Cardiac muscle cell (in vitro differentiated cells and primary cell): ENCODE measurements at regions not wholly inside any gene's neighbourhood (a gene's known extent, or its start where the extent isn't known, plus 50 kb on each side); places are given as distances from the start of the nearest gene placed in this dataset.

ENCODE experiments used
- DNase-seq, 2 donors: peaks; one replicate each; pipeline versions ENCODE4 v3.0.0 to v3.0.0-alpha.2; 2010 to 2017; ENCODE audit warnings: low read depth in 1 of 2, low spot score in 1 of 2
- H3K27ac ChIP-seq: fragments of 200-600 bp; sonication (generic); 2 replicates; pipeline ENCODE4 v1.5.1; 2016
- H3K27me3 ChIP-seq: fragments of 200-600 bp; sonication (generic); 2 replicates; pipeline ENCODE4 v1.6.0; 2016; ENCODE audit warnings: control low read depth
- H3K36me3 ChIP-seq: fragments of 200-600 bp; sonication (generic); 2 replicates; pipeline ENCODE4 v1.5.1; 2016; ENCODE audit warnings: control low read depth
- H3K4me1 ChIP-seq: fragments of 200-600 bp; sonication (generic); 2 replicates; pipeline ENCODE4 v1.8.1; 2017; ENCODE audit warnings: low read depth, mild to moderate bottlenecking, mixed run types
- H3K4me3 ChIP-seq: fragments of 200-600 bp; sonication (generic); 2 replicates; pipeline ENCODE4 v1.5.1; 2016; ENCODE audit warnings: mild to moderate bottlenecking
- H3K9me3 ChIP-seq: fragments of 200-600 bp; sonication (generic); 2 replicates; pipeline ENCODE4 v1.5.1; 2017; ENCODE audit warnings: low read depth, mild to moderate bottlenecking, control low read depth
- CTCF ChIP-seq: IDR thresholded peaks from 2 replicates; pipeline ENCODE4 v1.5.1; 2012; ENCODE audit warnings: low read depth, mild to moderate bottlenecking, low read length

DNA sequence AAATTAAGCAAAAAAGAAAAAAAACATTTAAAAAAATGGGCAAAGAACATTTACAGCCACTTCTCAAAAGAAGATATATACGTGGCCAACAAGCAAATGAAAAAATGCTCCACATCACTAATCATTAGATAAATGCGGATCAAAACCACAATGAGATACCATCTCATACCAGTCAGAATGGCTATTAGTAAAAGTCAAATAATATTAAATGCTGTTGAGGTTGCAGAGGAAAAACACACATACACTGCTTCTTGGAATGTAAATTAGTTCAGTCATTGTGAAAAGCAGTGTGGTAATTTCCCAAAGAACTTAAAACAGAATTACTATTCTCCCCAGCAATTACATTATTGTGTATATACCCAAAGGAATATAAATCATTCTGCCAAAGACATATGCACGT lies 1189.0 kb downstream of the PCDH18 start:
- Histone ChIP-seq H3K4me3 (no peak overlapping the region), H3K27ac (no peak overlapping the region), H3K9me3 (no peaks in the 10 kb centered on the region), H3K4me1 (no peaks in the 10 kb centered on the region), H3K36me3 (no peaks in the 10 kb centered on the region), H3K27me3 (no peaks in the 10 kb centered on the region)
- TF ChIP-seq CTCF: no peak
- no peak for DNase-seq

DNA sequence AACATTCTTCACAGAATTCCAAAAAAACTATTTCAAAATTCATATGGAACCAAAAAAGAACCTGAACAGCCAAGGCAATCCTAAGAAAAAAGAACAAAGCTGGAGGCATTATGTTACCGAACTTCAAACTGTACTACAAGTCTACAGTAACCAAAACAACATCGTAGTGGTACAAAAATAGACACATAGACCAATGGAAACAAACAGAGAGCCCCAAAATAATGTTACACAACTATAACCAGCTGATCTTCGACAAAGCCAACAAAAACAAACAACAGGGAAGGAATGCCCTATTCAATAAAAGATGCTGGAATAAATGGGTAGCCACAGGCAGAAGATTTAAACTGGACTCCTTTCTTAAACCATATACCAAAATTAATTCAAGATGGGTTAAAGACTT lies 1189.6 kb downstream of the PCDH18 start:
- no peaks in the 10 kb centered on the region for H3K9me3 ChIP-seq
- H3K4me3 ChIP-seq: no peak overlapping the region
- no peak overlapping the region for H3K27ac ChIP-seq
- H3K27me3 ChIP-seq: no peaks in the 10 kb centered on the region
- no peak for TF ChIP-seq CTCF
- no peaks in the 10 kb centered on the region for H3K36me3 ChIP-seq
- H3K4me1 ChIP-seq: no peaks in the 10 kb centered on the region
- no peak for DNase-seq

GRCh38 chr4:136337216-136337615 lies 1195.1 kb downstream of the PCDH18 start:
- TF ChIP-seq CTCF: no peak
- no peak overlapping the region for H3K27ac ChIP-seq
- no peaks in the 10 kb centered on the region for H3K36me3 ChIP-seq
- no peak overlapping the region for H3K4me3 ChIP-seq
- H3K9me3 ChIP-seq: no peaks in the 10 kb centered on the region
- H3K4me1 ChIP-seq: no peaks in the 10 kb centered on the region
- no peak for DNase-seq
- H3K27me3 ChIP-seq: no peaks in the 10 kb centered on the region

DNA sequence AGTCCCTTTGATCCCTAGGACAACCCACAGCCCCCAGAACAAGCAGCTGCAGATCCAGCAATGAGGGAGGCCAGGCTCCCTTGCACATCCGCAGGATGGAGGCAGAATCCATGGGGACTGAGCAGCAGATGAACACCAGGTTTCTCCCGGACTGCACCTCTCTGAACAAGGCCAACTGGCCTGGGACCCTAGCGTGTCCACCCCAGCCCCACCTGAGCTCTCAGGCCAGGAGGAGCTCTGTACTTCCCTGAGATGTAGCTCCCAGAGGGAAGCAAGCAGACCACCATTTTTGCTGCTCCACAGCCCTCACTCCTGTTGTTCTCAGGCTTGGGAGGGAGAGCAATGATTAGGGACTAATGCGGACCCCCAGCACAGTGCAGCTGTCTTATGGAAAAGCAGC lies 1195.8 kb downstream of the PCDH18 start:
- DNase-seq: no peak
- no peaks in the 10 kb centered on the region for H3K9me3 ChIP-seq
- TF ChIP-seq CTCF: no peak
- no peaks in the 10 kb centered on the region for H3K36me3 ChIP-seq
- H3K27ac ChIP-seq: no peak overlapping the region
- no peaks in the 10 kb centered on the region for H3K4me1 ChIP-seq
- H3K27me3 ChIP-seq: no peaks in the 10 kb centered on the region
- H3K4me3 ChIP-seq: no peak overlapping the region

GRCh38 chr4:136329042-136329662 lies 1203.1 kb downstream of the PCDH18 start:
- no peaks in the 10 kb centered on the region for H3K36me3 ChIP-seq
- H3K9me3 ChIP-seq: no peaks in the 10 kb centered on the region
- DNase-seq: peak in 1 of 2 donors; percentile 8
- no peaks in the 10 kb centered on the region for H3K4me1 ChIP-seq
- no peak overlapping the region for H3K4me3 ChIP-seq
- TF ChIP-seq CTCF: no peak
- no peaks in the 10 kb centered on the region for H3K27me3 ChIP-seq
- H3K27ac ChIP-seq: no peak overlapping the region

GRCh38 chr4:136328131-136328530 lies 1204.2 kb downstream of the PCDH18 start:
- no peak overlapping the region for H3K4me3 ChIP-seq
- no peaks in the 10 kb centered on the region for H3K4me1 ChIP-seq
- no peaks in the 10 kb centered on the region for H3K27me3 ChIP-seq
- DNase-seq: no peak
- H3K9me3 ChIP-seq: no peaks in the 10 kb centered on the region
- H3K36me3 ChIP-seq: no peaks in the 10 kb centered on the region
- no peak for TF ChIP-seq CTCF
- no peak overlapping the region for H3K27ac ChIP-seq
